HepG2 (cell line): ENCODE measurements at regions not wholly inside any gene's neighbourhood (a gene's known extent, or its start where the extent isn't known, plus 50 kb on each side); places are given as distances from the start of the nearest gene placed in this dataset.

Experiments
- CTCF ChIP-seq: sonication (generic); formaldehyde crosslinking; IDR thresholded peaks from 2 replicates; pipeline ENCODE4 v1.5.0; 2020; ENCODE audit warnings: mild to moderate bottlenecking, missing genetic modification reagents, moderate library complexity
- EZH2 ChIP-seq: conservative IDR thresholded peaks from 2 replicates; pipeline ENCODE4 v1.6.1; 2012; ENCODE audit warnings: mild to moderate bottlenecking, low read depth, low read length, moderate library complexity
- HMGXB4 ChIP-seq, 2 experiments: sonication (generic) in 1 of 2; formaldehyde crosslinking in 1 of 2; IDR thresholded peaks; 2 replicates each; pipeline versions ENCODE4 v1.4.0 to v1.6.1; 2018 to 2020; ENCODE audit warnings: missing genetic modification reagents in 2 of 2, borderline replicate concordance in 1 of 2, low read depth in 1 of 2, mild to moderate bottlenecking in 1 of 2, missing biosample characterization in 1 of 2
- KAT8 ChIP-seq: IDR thresholded peaks from 2 replicates; pipeline ENCODE4 v1.6.1; 2016; ENCODE audit warnings: missing genetic modification reagents, missing compliant biosample characterization
- NFYB ChIP-seq: sonication (generic); formaldehyde crosslinking; IDR thresholded peaks from 2 replicates; pipeline ENCODE4 v1.4.0; 2020; ENCODE audit warnings: missing genetic modification reagents
- POLR2AphosphoS2 ChIP-seq: IDR thresholded peaks from 2 replicates; pipeline ENCODE4 v1.6.1; 2011; ENCODE audit warnings: low read depth, low read length, improper control_type of control experiment
- RAD21 ChIP-seq: fragments of 450-650 bp; formaldehyde crosslinking; IDR thresholded peaks from 2 replicates; pipeline ENCODE4 v1.5.0; 2020; ENCODE audit warnings: mild to moderate bottlenecking
- ZKSCAN1 ChIP-seq: fragments of 150-350 bp; IDR thresholded peaks from 2 replicates; pipeline ENCODE4 v1.6.1; 2014; ENCODE audit warnings: low read length
- ZNF207 ChIP-seq: fragments of 450-650 bp; IDR thresholded peaks from 2 replicates; pipeline ENCODE4 v1.6.1; 2016; ENCODE audit warnings: antibody characterized with exemption, borderline replicate concordance
- ZNF614 ChIP-seq: IDR thresholded peaks from 2 replicates; pipeline ENCODE4 v1.6.1; 2018; ENCODE audit warnings: missing biosample characterization, missing genetic modification reagents, inconsistent platforms, borderline replicate concordance

- TF ChIP-seq POLR2AphosphoS2 (no peak), CTCF (no peak), HMGXB4 (CRISPR knock-in tag; IDR thresholded peaks at IDR 0.05; ENCODE audit: borderline replicate concordance in 1 of 2, low read depth in 1 of 2) (no peak), ZNF614 (CRISPR knock-in tag) (no peak), ZNF207 (no peak), RAD21 (no peak), NFYB (CRISPR knock-in tag) (no peak), EZH2 (no peak), KAT8 (CRISPR knock-in tag) (no peak), ZKSCAN1 (no peak)
Observed at GRCh38 chr1:244915736-244916135, 51.4 kb upstream of the HNRNPU start.
